ENCODE measurements at regions not wholly inside any gene's neighbourhood (a gene's known extent, or its start where the extent isn't known, plus 50 kb on each side); places are given as distances from the start of the nearest gene placed in this dataset.

- Histone ChIP-seq H2AFZ (replicated peaks; ENCODE audit: low read length, poor library complexity) (no peak overlapping the region), H3K4me2 (ENCODE audit: low read depth, low read length) (no peak overlapping the region), H3K9me3 (ENCODE audit: control insufficient read depth, insufficient read depth, low read length) (peaks cover 16% of the 10 kb centered on the region), H3K4ac (ENCODE audit: low read depth, low read length) (no peak overlapping the region), H3K79me1 (ENCODE audit: low read depth in 1 of 2, low read length in 2 of 2) (no peaks in the 10 kb centered on the region), H2BK15ac (ENCODE audit: low read depth, low read length) (no peak overlapping the region), H3K27ac (ENCODE audit: insufficient read depth, low read length) (no peak overlapping the region), H3K4me1 (ENCODE audit: control insufficient read depth, insufficient read depth, low read length) (no peaks in the 10 kb centered on the region), H3K56ac (ENCODE audit: extremely low read depth, insufficient read depth, low read length) (no peak overlapping the region), H3K23ac (ENCODE audit: low read depth, low read length) (no peak overlapping the region), H4K20me1 (ENCODE audit: insufficient read depth, low read length) (no peaks in the 10 kb centered on the region), H3K14ac (replicated peaks; ENCODE audit: low read depth, low read length) (no peak overlapping the region), H2BK5ac (ENCODE audit: low read depth, low read length, poor library complexity, severe bottlenecking) (no peak overlapping the region), H3K27me3 (ENCODE audit: control insufficient read depth, insufficient read depth, low read length) (no peaks in the 10 kb centered on the region), H2AK5ac (ENCODE audit: low read depth, low read length) (no peak overlapping the region), H3K9ac (ENCODE audit: low read depth, low read length) (no peak overlapping the region), H3K4me3 (ENCODE audit: insufficient read depth, low read depth, low read length) (no peak overlapping the region), H3K18ac (ENCODE audit: low read depth, low read length) (no peak overlapping the region), H4K5ac (ENCODE audit: low read depth, low read length) (no peak overlapping the region), H2AK9ac (replicated peaks; ENCODE audit: low read depth, low read length, poor library complexity) (no peak overlapping the region), H4K91ac (ENCODE audit: insufficient read depth, low read depth, low read length) (no peak overlapping the region), H3K36me3 (ENCODE audit: control insufficient read depth, insufficient read depth, low read length) (no peaks in the 10 kb centered on the region), H2BK20ac (ENCODE audit: low read depth, low read length) (no peak overlapping the region), H2BK120ac (ENCODE audit: low read depth, low read length) (no peak overlapping the region), H3K9me1 (ENCODE audit: insufficient read depth, low read length) (no peaks in the 10 kb centered on the region), H4K8ac (ENCODE audit: low read depth in 2 of 2, low read length in 2 of 2) (no peak overlapping the region)
- POLR2A ChIA-PET (ENCODE audit: unreplicated experiment) = no interaction called here
- DNase-seq = no peak
- intact Hi-C loops (cut with micrococcal nuclease) (no loop called here), in situ Hi-C loops (cut with MboI; ENCODE audit: low sequenced_read_pairs) (no loop called here), dilution Hi-C loops (cut with HindIII; ENCODE audit: low sequenced_read_pairs, unreplicated experiment) (no loop called here)
- WGBS, 2 experiments (ENCODE audit: extremely low coverage in 2 of 2, insufficient read length in 1 of 2) = no CpG with 5 or more reads among the region's 2 CpGs
- TF ChIP-seq POLR2A (IDR thresholded peaks at IDR 0.05; ENCODE audit: low read depth, low read length) (no peak), FOS (IDR thresholded peaks at IDR 0.05; ENCODE audit: low read depth, low read length) (no peak), SMC3 (IDR thresholded peaks at IDR 0.05; ENCODE audit: low read depth, low read length) (no peak), MAFK (IDR thresholded peaks at IDR 0.05; ENCODE audit: low read depth, low read length) (no peak), NFE2L2 (IDR thresholded peaks at IDR 0.05; ENCODE audit: low read depth, low read length) (no peak), MAZ (IDR thresholded peaks at IDR 0.05; ENCODE audit: borderline replicate concordance, low read depth, low read length) (no peak), CHD1 (IDR thresholded peaks at IDR 0.05; ENCODE audit: low read depth, low read length) (no peak), USF2 (IDR thresholded peaks at IDR 0.05; ENCODE audit: low read depth, low read length) (no peak), CTCF (conservative IDR thresholded peaks at IDR 0.05; ENCODE audit: low read depth, low read length) (no peak)
- TF ChIP-seq, protein P1, sequence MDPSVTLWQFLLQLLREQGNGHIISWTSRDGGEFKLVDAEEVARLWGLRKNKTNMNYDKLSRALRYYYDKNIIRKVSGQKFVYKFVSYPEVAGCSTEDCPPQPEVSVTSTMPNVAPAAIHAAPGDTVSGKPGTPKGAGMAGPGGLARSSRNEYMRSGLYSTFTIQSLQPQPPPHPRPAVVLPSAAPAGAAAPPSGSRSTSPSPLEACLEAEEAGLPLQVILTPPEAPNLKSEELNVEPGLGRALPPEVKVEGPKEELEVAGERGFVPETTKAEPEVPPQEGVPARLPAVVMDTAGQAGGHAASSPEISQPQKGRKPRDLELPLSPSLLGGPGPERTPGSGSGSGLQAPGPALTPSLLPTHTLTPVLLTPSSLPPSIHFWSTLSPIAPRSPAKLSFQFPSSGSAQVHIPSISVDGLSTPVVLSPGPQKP (IDR thresholded peaks at IDR 0.05; ENCODE audit: borderline replicate concordance, low read depth, low read length) = no peak
- CTCF ChIA-PET = no interaction called here
- ATAC-seq (ENCODE audit: low read depth) = no peak
- BruUV-seq (replicated peaks) = no TSS peak
Measured at GRCh38 chr2:126317790-126318431, 338.0 kb upstream of the GYPC start.

Measured in IMR-90 (cell line).